Middle frontal gyrus (tissue), 1 donor: ENCODE measurements at regions not wholly inside any gene's neighbourhood (a gene's known extent, or its start where the extent isn't known, plus 50 kb on each side); places are given as distances from the start of the nearest gene placed in this dataset.
"Not testable (repeated sequence)": the region's sequence is repeated elsewhere in the genome, so short reads cannot be mapped to it uniquely, and the experiment has no call there.

ENCODE experiments used
- DNase-seq: peaks from one replicate; pipeline ENCODE4 v3.0.0-alpha.2; 2015; ENCODE audit warnings: low spot score; ENCODE audit errors: extremely low spot score

GRCh38 chr14:76699209-76699938 lies 61.9 kb upstream of the VASH1 start:
- DNase-seq, result no peak

GRCh38 chr14:76699939-76700590 lies 61.2 kb upstream of the VASH1 start:
- no peak for DNase-seq

- DNase-seq, result no peak
Measured at GRCh38 chr14:76701436-76701835, 59.8 kb upstream of the VASH1 start.

GRCh38 chr14:76701981-76702380 lies 59.3 kb upstream of the VASH1 start:
- no peak for DNase-seq

GRCh38 chr14:76705214-76705613 lies 56.1 kb upstream of the VASH1 start:
- DNase-seq, result no peak

- not testable (repeated sequence) for DNase-seq
Measured at GRCh38 chr14:76706207-76706606, 55.1 kb upstream of the VASH1 start.

GRCh38 chr14:76706811-76707210 lies 54.5 kb upstream of the VASH1 start:
- no peak for DNase-seq

DNA sequence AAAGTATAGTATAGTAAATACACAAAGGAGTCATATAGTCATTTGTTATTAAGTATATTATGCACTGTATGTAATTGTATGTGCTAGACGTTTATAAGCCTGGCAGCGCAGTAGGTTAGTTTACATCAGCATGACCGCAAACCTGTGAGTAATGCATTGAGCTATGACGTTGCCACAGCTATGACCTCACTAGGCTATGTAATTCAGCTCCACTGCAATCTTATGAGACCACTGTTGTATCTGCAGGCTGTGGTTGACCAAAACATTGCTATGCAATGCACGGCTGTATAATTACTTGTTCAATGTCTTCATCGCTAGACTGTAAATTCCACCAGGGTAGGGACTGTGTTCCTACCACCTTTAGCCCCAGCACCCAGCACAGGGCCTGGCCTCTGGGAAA lies 53.2 kb upstream of the VASH1 start:
- no peak for DNase-seq

GRCh38 chr14:76708771-76709170 lies 52.5 kb upstream of the VASH1 start:
- DNase-seq, result no peak

DNA sequence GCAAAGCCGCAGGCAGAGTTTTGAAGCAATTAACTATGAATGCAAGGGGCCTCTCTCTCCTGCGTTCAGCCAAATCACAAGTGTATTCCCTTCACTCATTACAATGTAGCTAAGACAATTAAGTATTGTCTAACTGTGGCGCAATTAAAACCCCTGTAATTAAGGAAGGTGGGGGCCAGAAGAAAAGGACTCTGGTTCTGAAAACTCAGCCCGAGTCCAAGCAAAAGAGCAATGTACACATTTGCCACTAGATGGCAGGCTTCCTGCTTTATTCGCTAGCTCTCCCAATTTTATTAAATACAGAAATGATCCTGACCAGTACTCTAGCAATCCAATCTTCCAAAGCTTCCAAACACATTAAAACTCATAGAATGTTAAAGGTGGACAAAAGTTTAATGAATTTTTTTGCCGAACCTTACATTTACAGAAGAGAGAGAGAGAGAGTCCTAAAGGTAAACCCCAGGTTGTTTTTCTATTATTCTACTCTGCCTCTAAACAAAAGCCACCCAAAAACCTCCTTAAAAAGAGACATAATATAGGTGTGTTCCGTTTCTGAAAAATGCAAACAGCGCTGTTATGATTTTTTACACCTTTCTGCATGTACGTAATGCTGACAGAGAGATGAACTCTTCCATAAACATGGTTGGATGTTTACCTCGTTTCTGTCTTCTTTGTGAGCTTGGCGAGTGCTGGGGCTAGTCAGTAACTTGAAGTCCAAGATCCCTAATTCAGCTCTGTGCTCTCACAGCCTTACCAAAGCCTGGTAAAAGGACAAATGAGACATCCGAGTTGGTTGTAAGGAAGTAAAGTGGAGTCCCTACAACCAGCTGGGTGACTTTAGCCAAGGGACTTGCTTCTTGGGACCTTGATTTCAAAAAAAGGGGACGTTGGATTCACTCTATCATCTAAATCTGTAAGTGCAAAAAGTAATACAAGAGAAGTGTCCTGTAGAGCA lies 50.9 kb upstream of the VASH1 start:
- peak; percentile 4 for DNase-seq
